Endothelial cell of umbilical vein (primary cell): ENCODE measurements at regions not wholly inside any gene's neighbourhood (a gene's known extent, or its start where the extent isn't known, plus 50 kb on each side); places are given as distances from the start of the nearest gene placed in this dataset.

Experiments used
- BruUV-seq: library from RNA; stranded (reverse); fragments of 400-500 nt; replicated peaks from 2 replicates; lab custom pipeline; 2021; lab: Mats Ljungman, UMichigan
- CTCF ChIA-PET: fragments of 300-600, 350-600 bp; sonication (Branson Sonifier 250); formaldehyde crosslinking; loops from one replicate; lab custom pipeline; 2021; ENCODE audit warnings: antibody characterized with exemption, inconsistent platforms; lab: Charles Lee
- POLR2A ChIA-PET: fragments of 300-600, 350-600 bp; sonication (Branson Sonifier 250); formaldehyde crosslinking; loops from one replicate; lab custom pipeline; 2021; ENCODE audit warnings: antibody characterized with exemption, inconsistent platforms; lab: Charles Lee
- DNase-seq: peaks from one replicate; pipeline ENCODE4 v3.0.0-alpha.2; 2011; ENCODE audit warnings: low read depth, low spot score
- FAIRE-seq: peaks from 2 replicates; lab custom pipeline; 2011; peaks lifted over from hg19 to GRCh38; lab: Jason Lieb, UNC
- H2AFZ ChIP-seq: 2 replicates; pipeline ENCODE4 v1.6.0; 2012; ENCODE audit warnings: low read depth, low read length, control low read depth, inconsistent platforms
- H3K27ac ChIP-seq: 2 replicates; pipeline ENCODE4 v1.5.1; 2011; ENCODE audit warnings: low read depth, mild to moderate bottlenecking, control low read depth, low read length, moderate library complexity; ENCODE audit not compliant: insufficient read depth
- H3K27me3 ChIP-seq, 2 experiments: 2 replicates each; pipeline versions ENCODE4 v1.6.0 to v1.6.1; 2011; ENCODE audit warnings: low read length in 2 of 2, mixed read lengths in 1 of 2; ENCODE audit not compliant: control insufficient read depth in 2 of 2, insufficient read depth in 2 of 2
- H3K36me3 ChIP-seq, 2 experiments: 2 replicates in 1 of 2; 3 replicates in 1 of 2; pipeline ENCODE4 v1.5.1; 2011; ENCODE audit warnings: low read length in 2 of 2, mild to moderate bottlenecking in 1 of 2, moderate library complexity in 1 of 2; ENCODE audit not compliant: control insufficient read depth in 2 of 2, insufficient read depth in 2 of 2; ENCODE audit errors: extremely low read depth in 1 of 2
- H3K4me1 ChIP-seq: 3 replicates; pipeline ENCODE4 v1.5.1; 2011; ENCODE audit warnings: mild to moderate bottlenecking, low read length; ENCODE audit not compliant: control insufficient read depth, insufficient read depth; ENCODE audit errors: extremely low read depth
- H3K4me2 ChIP-seq: 2 replicates; pipeline ENCODE4 v1.6.1; 2011; ENCODE audit warnings: low read length, control low read depth, mixed read lengths; ENCODE audit not compliant: insufficient read depth
- H3K4me3 ChIP-seq, 3 experiments: fragments of 200-600 bp in 1 of 3; sonication (generic), shearing (Covaris generic) in 1 of 3; replicated peaks in 1 of 3; 2 replicates each; pipeline ENCODE4 v1.5.1; 2011 to 2016; ENCODE audit warnings: control low read depth in 3 of 3, low read length in 3 of 3, mild to moderate bottlenecking in 2 of 3, inconsistent platforms in 1 of 3, low read depth in 1 of 3, moderate library complexity in 1 of 3; ENCODE audit not compliant: insufficient read depth in 1 of 3
- H3K79me2 ChIP-seq: 2 replicates; pipeline ENCODE4 v1.6.0; 2012; ENCODE audit warnings: low read length, inconsistent platforms; ENCODE audit not compliant: control insufficient read depth, insufficient read depth
- H3K9ac ChIP-seq: replicated peaks from 2 replicates; pipeline ENCODE3; 2011; ENCODE audit warnings: low read length, control low read depth; ENCODE audit not compliant: insufficient read depth; ENCODE audit errors: extremely low read depth
- H3K9me1 ChIP-seq: replicated peaks from 3 replicates; pipeline ENCODE4 v1.6.0; 2011; ENCODE audit warnings: mild to moderate bottlenecking, low read length; ENCODE audit not compliant: control insufficient read depth, insufficient read depth; ENCODE audit errors: extremely low read depth
- H3K9me3 ChIP-seq: replicated peaks from 2 replicates; pipeline ENCODE4 v1.5.1; 2012; ENCODE audit warnings: low read length, inconsistent platforms; ENCODE audit not compliant: control insufficient read depth, insufficient read depth
- H4K20me1 ChIP-seq: replicated peaks from 2 replicates; pipeline ENCODE3; 2011; ENCODE audit warnings: mild to moderate bottlenecking, low read length; ENCODE audit not compliant: control insufficient read depth, insufficient read depth; ENCODE audit errors: extremely low read depth
- EZH2 ChIP-seq: IDR thresholded peaks from 2 replicates; pipeline ENCODE4 v1.6.1; 2012; ENCODE audit warnings: borderline replicate concordance, low read depth, mild to moderate bottlenecking, moderate library complexity, low read length, inconsistent platforms; ENCODE audit not compliant: severe bottlenecking
- FOS ChIP-seq: IDR thresholded peaks from 2 replicates; pipeline ENCODE4 v1.6.1; 2011; ENCODE audit warnings: mild to moderate bottlenecking, low read length, moderate library complexity, borderline replicate concordance; ENCODE audit not compliant: insufficient read depth
- GATA2 ChIP-seq: IDR thresholded peaks from 2 replicates; pipeline ENCODE4 v1.7.0; 2011; ENCODE audit warnings: low read depth, mild to moderate bottlenecking, moderate library complexity, mixed read lengths, low read length; ENCODE audit not compliant: insufficient read length, insufficient read depth
- JUN ChIP-seq: IDR thresholded peaks from 2 replicates; pipeline ENCODE4 v1.6.1; 2011; ENCODE audit warnings: borderline replicate concordance, low read depth; ENCODE audit not compliant: insufficient read length, insufficient read depth
- MAX ChIP-seq: IDR thresholded peaks from 2 replicates; pipeline ENCODE4 v1.6.1; 2011; ENCODE audit not compliant: insufficient read depth, insufficient read length
- MYC ChIP-seq: IDR thresholded peaks from one replicate; pipeline ENCODE4 v1.6.1; 2011; ENCODE audit warnings: mild to moderate bottlenecking, low read depth, low read length
- POLR2A ChIP-seq: IDR thresholded peaks from 2 replicates; pipeline ENCODE4 v1.6.1; 2012; ENCODE audit warnings: low read depth, mild to moderate bottlenecking, control low read depth, low read length
- POLR2AphosphoS5 ChIP-seq: IDR thresholded peaks from 2 replicates; pipeline ENCODE4 v1.6.1; 2012; ENCODE audit warnings: low read depth, mild to moderate bottlenecking, control low read depth, low read length, moderate library complexity; ENCODE audit not compliant: insufficient read depth
- dilution Hi-C: fragments of 300-500 bp; cut with MboI; formaldehyde crosslinking; loops from one replicate; pipeline ENCODE4 v1.15.0; 2019; ENCODE audit warnings: low sequenced_read_pairs; ENCODE audit not compliant: extremely low pct_ligation_motif_present
- intact Hi-C: fragments of 100-400 bp; cut with micrococcal nuclease; formaldehyde crosslinking; loops from one replicate; pipeline ENCODE4 v1.10.0; 2022
- TF ChIP-seq, protein P1 (sequence below), 2 donors: IDR thresholded peaks; 1 replicate in 1 of 2; 2 replicates in 1 of 2; pipeline ENCODE4 v1.5.1; 2011; ENCODE audit warnings: low read length in 2 of 2, mild to moderate bottlenecking in 2 of 2, moderate library complexity in 2 of 2, control low read depth in 1 of 2, inconsistent platforms in 1 of 2, low read depth in 1 of 2; ENCODE audit not compliant: insufficient read depth in 1 of 2; ENCODE audit errors: extremely low read depth in 1 of 2

GRCh38 chr18:24819141-24819890, 358.9 kb downstream of the HRH4 start:
- no peak overlapping the region for H2AFZ ChIP-seq
- no peak overlapping the region for H3K27ac ChIP-seq
- ChIA-PET POLR2A (no interaction called here), CTCF (interaction anchor here (1.6 to 1.8 kb wide), 3 partner anchors 12 to 156 kb away, joined by 3 to 11 read pairs (median 4); no protein-coding TSS in a partner anchor)
- H3K4me1 ChIP-seq = peaks cover 1% of the 10 kb centered on the region
- BruUV-seq = no TSS peak
- FAIRE-seq = no peak
- H4K20me1 ChIP-seq = no peaks in the 10 kb centered on the region
- no peaks in the 10 kb centered on the region for H3K27me3 ChIP-seq
- intact Hi-C loops (no loop called here), dilution Hi-C loops (no loop called here)
- no peak overlapping the region for H3K4me2 ChIP-seq
- H3K36me3 ChIP-seq = no peaks in the 10 kb centered on the region
- TF ChIP-seq, protein P1, sequence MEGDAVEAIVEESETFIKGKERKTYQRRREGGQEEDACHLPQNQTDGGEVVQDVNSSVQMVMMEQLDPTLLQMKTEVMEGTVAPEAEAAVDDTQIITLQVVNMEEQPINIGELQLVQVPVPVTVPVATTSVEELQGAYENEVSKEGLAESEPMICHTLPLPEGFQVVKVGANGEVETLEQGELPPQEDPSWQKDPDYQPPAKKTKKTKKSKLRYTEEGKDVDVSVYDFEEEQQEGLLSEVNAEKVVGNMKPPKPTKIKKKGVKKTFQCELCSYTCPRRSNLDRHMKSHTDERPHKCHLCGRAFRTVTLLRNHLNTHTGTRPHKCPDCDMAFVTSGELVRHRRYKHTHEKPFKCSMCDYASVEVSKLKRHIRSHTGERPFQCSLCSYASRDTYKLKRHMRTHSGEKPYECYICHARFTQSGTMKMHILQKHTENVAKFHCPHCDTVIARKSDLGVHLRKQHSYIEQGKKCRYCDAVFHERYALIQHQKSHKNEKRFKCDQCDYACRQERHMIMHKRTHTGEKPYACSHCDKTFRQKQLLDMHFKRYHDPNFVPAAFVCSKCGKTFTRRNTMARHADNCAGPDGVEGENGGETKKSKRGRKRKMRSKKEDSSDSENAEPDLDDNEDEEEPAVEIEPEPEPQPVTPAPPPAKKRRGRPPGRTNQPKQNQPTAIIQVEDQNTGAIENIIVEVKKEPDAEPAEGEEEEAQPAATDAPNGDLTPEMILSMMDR (IDR thresholded peaks at IDR 0.05; ENCODE audit: extremely low read depth in 1 of 2, insufficient read depth in 1 of 2, low read depth in 1 of 2, low read length in 2 of 2) = no peak
- no peaks in the 10 kb centered on the region for H3K79me2 ChIP-seq
- H3K9me1 ChIP-seq = no peaks in the 10 kb centered on the region
- no peak overlapping the region for H3K9ac ChIP-seq
- H3K4me3 ChIP-seq = no peak overlapping the region
- no peaks in the 10 kb centered on the region for H3K9me3 ChIP-seq
- no peak for DNase-seq

- Histone ChIP-seq H3K9me3 (no peaks in the 10 kb centered on the region), H2AFZ (no peak overlapping the region), H3K27me3 (peaks cover 0 to 3% of the 10 kb centered on the region in 2 experiments), H3K9me1 (no peaks in the 10 kb centered on the region), H3K36me3 (no peaks in the 10 kb centered on the region), H3K4me2 (no peak overlapping the region), H3K4me3 (no peak overlapping the region), H4K20me1 (no peaks in the 10 kb centered on the region), H3K9ac (no peak overlapping the region), H3K79me2 (no peaks in the 10 kb centered on the region), H3K27ac (no peak overlapping the region), H3K4me1 (peaks cover 6% of the 10 kb centered on the region)
- ChIA-PET POLR2A (no interaction called here), CTCF (no interaction called here)
- dilution Hi-C loops = no loop called here
- FAIRE-seq = no peak
- no peak for TF ChIP-seq GATA2
- no peak for TF ChIP-seq POLR2A
- TF ChIP-seq FOS = no peak
- TF ChIP-seq MYC = no peak
- no peak for TF ChIP-seq POLR2AphosphoS5
- TF ChIP-seq, protein P1 (IDR thresholded peaks at IDR 0.05; ENCODE audit: extremely low read depth in 1 of 2, insufficient read depth in 1 of 2, low read depth in 1 of 2, low read length in 2 of 2) = no peak
- TF ChIP-seq JUN = no peak
- no peak for TF ChIP-seq MAX
- no peak for TF ChIP-seq EZH2
- intact Hi-C loops = no loop called here
- no TSS peak for BruUV-seq
- DNase-seq = no peak
Observed at GRCh38 chr18:24825397-24825796, 365.0 kb downstream of the HRH4 start.
